T-helper 22 cell (primary cell): ENCODE measurements at regions not wholly inside any gene's neighbourhood (a gene's known extent, or its start where the extent isn't known, plus 50 kb on each side); places are given as distances from the start of the nearest gene placed in this dataset.

Experiments
- DNase-seq: peaks from one replicate; pipeline ENCODE4 v3.0.0-alpha.2; 2020; ENCODE audit warnings: low read depth

GRCh38 chr13:103803349-103803748 is 737.1 kb upstream of the SLC10A2 start:
- no peak for DNase-seq

- DNase-seq: no peak
Observed at GRCh38 chr13:103799028-103799427, 732.8 kb upstream of the SLC10A2 start.

GRCh38 chr13:103795892-103796478 is 729.8 kb upstream of the SLC10A2 start:
- DNase-seq: no peak

- no peak for DNase-seq
Observed at GRCh38 chr13:103794526-103794925, 728.3 kb upstream of the SLC10A2 start.

GRCh38 chr13:103788061-103788652 is 721.9 kb upstream of the SLC10A2 start:
- no peak for DNase-seq

GRCh38 chr13:103772576-103772975 is 706.4 kb upstream of the SLC10A2 start:
- DNase-seq: no peak

- no peak for DNase-seq
Observed at GRCh38 chr13:103762523-103762922, 696.3 kb upstream of the SLC10A2 start.

GRCh38 chr13:103759361-103759760 is 693.1 kb upstream of the SLC10A2 start:
- DNase-seq: no peak

GRCh38 chr13:103758222-103758621 is 692.0 kb upstream of the SLC10A2 start:
- no peak for DNase-seq

GRCh38 chr13:103757361-103757760 is 691.1 kb upstream of the SLC10A2 start:
- no peak for DNase-seq

GRCh38 chr13:103754783-103755182 is 688.6 kb upstream of the SLC10A2 start:
- DNase-seq: no peak

- no peak for DNase-seq
Observed at GRCh38 chr13:103734837-103735236, 668.6 kb upstream of the SLC10A2 start.

GRCh38 chr13:103731959-103732358 is 665.7 kb upstream of the SLC10A2 start:
- no peak for DNase-seq

GRCh38 chr13:103730407-103730806 is 664.2 kb upstream of the SLC10A2 start:
- DNase-seq: no peak

GRCh38 chr13:103726808-103727207 is 660.6 kb upstream of the SLC10A2 start:
- DNase-seq: no peak

GRCh38 chr13:103716718-103717117 is 650.5 kb upstream of the SLC10A2 start:
- no peak for DNase-seq

GRCh38 chr13:103715335-103715734 is 649.1 kb upstream of the SLC10A2 start:
- DNase-seq: no peak

GRCh38 chr13:103703246-103703645 is 637.0 kb upstream of the SLC10A2 start:
- no peak for DNase-seq

GRCh38 chr13:103698000-103698399 is 631.8 kb upstream of the SLC10A2 start:
- DNase-seq: no peak

- no peak for DNase-seq
Observed at GRCh38 chr13:103695320-103695719, 629.1 kb upstream of the SLC10A2 start.

- no peak for DNase-seq
Observed at GRCh38 chr13:103694471-103694870, 628.3 kb upstream of the SLC10A2 start.

GRCh38 chr13:103694033-103694432 is 627.8 kb upstream of the SLC10A2 start:
- DNase-seq: no peak

GRCh38 chr13:103692442-103692841 is 626.2 kb upstream of the SLC10A2 start:
- DNase-seq: no peak

- DNase-seq: no peak
Observed at GRCh38 chr13:103676329-103676728, 610.1 kb upstream of the SLC10A2 start.
